Keratinocyte (primary cell): ENCODE measurements at regions not wholly inside any gene's neighbourhood (a gene's known extent, or its start where the extent isn't known, plus 50 kb on each side); places are given as distances from the start of the nearest gene placed in this dataset.

Experiments
- DNase-seq: peaks from one replicate; pipeline ENCODE4 v3.0.0-alpha.2; 2011; ENCODE audit warnings: low read depth, missing footprints, low spot score
- FAIRE-seq: peaks from 2 replicates; lab custom pipeline; 2011; peaks lifted over from hg19 to GRCh38; lab: Jason Lieb, UNC
- H2AFZ ChIP-seq: 2 replicates; pipeline ENCODE4 v1.6.0; 2012; ENCODE audit warnings: low read length, control low read depth, inconsistent platforms; ENCODE audit not compliant: control insufficient read depth
- H3K27ac ChIP-seq: 2 replicates; pipeline ENCODE4 v1.5.1; 2011; ENCODE audit warnings: low read length; ENCODE audit not compliant: control insufficient read depth, insufficient read depth
- H3K27me3 ChIP-seq: 3 replicates; pipeline ENCODE4 v1.6.0; 2011; ENCODE audit warnings: low read length; ENCODE audit not compliant: control insufficient read depth, insufficient read depth; ENCODE audit errors: extremely low read depth
- H3K36me3 ChIP-seq, 2 experiments: 2 replicates in 1 of 2; 3 replicates in 1 of 2; pipeline ENCODE4 v1.5.1; 2011; ENCODE audit warnings: low read length in 2 of 2, mild to moderate bottlenecking in 1 of 2; ENCODE audit not compliant: control insufficient read depth in 2 of 2, insufficient read depth in 2 of 2; ENCODE audit errors: extremely low read depth in 1 of 2
- H3K4me1 ChIP-seq: 3 replicates; pipeline ENCODE4 v1.5.1; 2011; ENCODE audit warnings: low read length; ENCODE audit not compliant: control insufficient read depth, insufficient read depth; ENCODE audit errors: extremely low read depth
- H3K4me2 ChIP-seq: 3 replicates; pipeline ENCODE4 v1.6.0; 2011; ENCODE audit warnings: low read depth, low read length; ENCODE audit not compliant: control insufficient read depth, insufficient read depth; ENCODE audit errors: extremely low read depth
- H3K4me3 ChIP-seq, 3 experiments: fragments of 200-600 bp in 1 of 3; sonication (generic) in 1 of 3; 2 replicates in 2 of 3; 3 replicates in 1 of 3; pipeline ENCODE4 v1.5.1; 2011 to 2016; ENCODE audit warnings: low read length in 3 of 3, mild to moderate bottlenecking in 3 of 3, control low read depth in 2 of 3, inconsistent platforms in 1 of 3, low read depth in 1 of 3, mixed read lengths in 1 of 3, mixed run types in 1 of 3, moderate library complexity in 1 of 3; ENCODE audit not compliant: control insufficient read depth in 2 of 3, insufficient read depth in 2 of 3; ENCODE audit errors: extremely low read depth in 1 of 3
- H3K79me2 ChIP-seq: 2 replicates; pipeline ENCODE4 v1.6.0; 2012; ENCODE audit warnings: low read length; ENCODE audit not compliant: control insufficient read depth, insufficient read depth
- H3K9ac ChIP-seq: 3 replicates; pipeline ENCODE4 v1.6.0; 2011; ENCODE audit warnings: low read length; ENCODE audit not compliant: control insufficient read depth, insufficient read depth; ENCODE audit errors: extremely low read depth
- H3K9me1 ChIP-seq: 3 replicates; pipeline ENCODE4 v1.6.0; 2011; ENCODE audit warnings: low read length; ENCODE audit not compliant: control insufficient read depth, insufficient read depth; ENCODE audit errors: extremely low read depth
- H3K9me3 ChIP-seq: 2 replicates; pipeline ENCODE4 v1.5.1; 2012; ENCODE audit warnings: low read depth, low read length; ENCODE audit not compliant: control insufficient read depth
- H4K20me1 ChIP-seq: 3 replicates; pipeline ENCODE4 v1.6.0; 2011; ENCODE audit warnings: low read length; ENCODE audit not compliant: control insufficient read depth, insufficient read depth; ENCODE audit errors: extremely low read depth
- EZH2 ChIP-seq: IDR thresholded peaks from one replicate; pipeline ENCODE4 v1.6.1; 2012; ENCODE audit warnings: inconsistent platforms, mild to moderate bottlenecking, low read length, moderate library complexity
- dilution Hi-C: fragments of 300-500 bp; cut with MboI; formaldehyde crosslinking; loops from one replicate; pipeline ENCODE4 v1.7.0; 2020; ENCODE audit warnings: low sequenced_read_pairs; ENCODE audit not compliant: extremely low pct_ligation_motif_present
- TF ChIP-seq, protein P1 (sequence below), 3 experiments: IDR thresholded peaks in 1 of 3; conservative IDR thresholded peaks in 1 of 3; optimal IDR thresholded peaks in 1 of 3; 2 replicates in 2 of 3; 3 replicates in 1 of 3; pipeline versions ENCODE3 to v1.5.1; 2011; ENCODE audit warnings: low read length in 3 of 3, mild to moderate bottlenecking in 3 of 3, moderate library complexity in 2 of 3, control low read depth in 1 of 3, inconsistent platforms in 1 of 3; ENCODE audit not compliant: insufficient read depth in 2 of 3; ENCODE audit errors: extremely low read depth in 1 of 3

DNA sequence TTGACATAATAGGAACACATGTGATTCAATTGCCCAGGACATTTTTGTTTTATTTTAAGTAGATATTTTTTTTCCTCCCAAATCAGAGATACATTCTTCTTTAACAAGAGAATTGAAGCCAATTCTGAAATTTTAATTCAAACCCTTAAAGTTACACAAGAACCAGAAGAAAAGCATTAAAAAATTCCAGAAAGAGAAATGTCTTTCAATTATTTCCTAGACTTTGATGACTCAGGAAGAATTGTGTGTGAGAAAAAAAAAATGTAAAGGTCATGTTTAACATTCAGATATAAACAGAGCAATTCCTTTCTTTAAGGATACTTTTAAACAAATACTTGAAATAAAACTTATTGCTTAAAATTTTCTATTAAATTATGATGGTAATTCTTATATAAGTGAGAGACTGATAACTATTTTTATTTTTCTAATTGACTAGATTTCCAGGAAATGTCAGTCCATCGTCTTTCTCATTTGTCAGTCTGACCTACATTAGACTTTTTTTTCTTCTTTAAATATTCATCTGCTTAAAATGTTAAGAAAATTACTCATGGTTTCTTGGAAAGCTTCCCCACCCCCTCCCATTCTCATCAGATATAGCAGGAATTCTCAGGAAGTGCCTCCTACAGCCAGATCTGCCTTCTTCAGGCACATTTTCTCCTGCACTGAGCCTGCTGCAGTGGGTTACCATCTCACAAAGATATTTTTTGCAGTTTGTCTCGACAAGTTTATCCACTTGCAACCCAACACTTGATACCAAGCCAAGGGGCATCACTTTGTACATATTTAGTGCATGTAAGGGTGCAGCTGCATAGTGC, 261.8 kb upstream of the CBLB start:
- no peaks in the 10 kb centered on the region for H3K9me3 ChIP-seq
- H3K9me1 ChIP-seq, result no peaks in the 10 kb centered on the region
- TF ChIP-seq, protein P1, sequence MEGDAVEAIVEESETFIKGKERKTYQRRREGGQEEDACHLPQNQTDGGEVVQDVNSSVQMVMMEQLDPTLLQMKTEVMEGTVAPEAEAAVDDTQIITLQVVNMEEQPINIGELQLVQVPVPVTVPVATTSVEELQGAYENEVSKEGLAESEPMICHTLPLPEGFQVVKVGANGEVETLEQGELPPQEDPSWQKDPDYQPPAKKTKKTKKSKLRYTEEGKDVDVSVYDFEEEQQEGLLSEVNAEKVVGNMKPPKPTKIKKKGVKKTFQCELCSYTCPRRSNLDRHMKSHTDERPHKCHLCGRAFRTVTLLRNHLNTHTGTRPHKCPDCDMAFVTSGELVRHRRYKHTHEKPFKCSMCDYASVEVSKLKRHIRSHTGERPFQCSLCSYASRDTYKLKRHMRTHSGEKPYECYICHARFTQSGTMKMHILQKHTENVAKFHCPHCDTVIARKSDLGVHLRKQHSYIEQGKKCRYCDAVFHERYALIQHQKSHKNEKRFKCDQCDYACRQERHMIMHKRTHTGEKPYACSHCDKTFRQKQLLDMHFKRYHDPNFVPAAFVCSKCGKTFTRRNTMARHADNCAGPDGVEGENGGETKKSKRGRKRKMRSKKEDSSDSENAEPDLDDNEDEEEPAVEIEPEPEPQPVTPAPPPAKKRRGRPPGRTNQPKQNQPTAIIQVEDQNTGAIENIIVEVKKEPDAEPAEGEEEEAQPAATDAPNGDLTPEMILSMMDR (optimal IDR thresholded peaks at IDR 0.05 in 1 of 3, IDR thresholded peaks at IDR 0.05 in 1 of 3, conservative IDR thresholded peaks at IDR 0.05 in 1 of 3; ENCODE audit: extremely low read depth in 1 of 3, insufficient read depth in 2 of 3, low read length in 3 of 3), result no peak
- no peak for TF ChIP-seq EZH2
- FAIRE-seq (no peak), DNase-seq (no peak)
- dilution Hi-C loops, result no loop called here
- H3K4me3 ChIP-seq, result no peak overlapping the region
- no peaks in the 10 kb centered on the region for H4K20me1 ChIP-seq
- H3K79me2 ChIP-seq, result no peaks in the 10 kb centered on the region
- H3K4me2 ChIP-seq, result no peak overlapping the region
- peaks cover 6% of the 10 kb centered on the region for H3K4me1 ChIP-seq
- no peaks in the 10 kb centered on the region for H3K36me3 ChIP-seq
- no peak overlapping the region for H3K27ac ChIP-seq
- H3K9ac ChIP-seq, result no peak overlapping the region
- H2AFZ ChIP-seq, result peak overlapping the region; percentile 47
- no peaks in the 10 kb centered on the region for H3K27me3 ChIP-seq

DNA sequence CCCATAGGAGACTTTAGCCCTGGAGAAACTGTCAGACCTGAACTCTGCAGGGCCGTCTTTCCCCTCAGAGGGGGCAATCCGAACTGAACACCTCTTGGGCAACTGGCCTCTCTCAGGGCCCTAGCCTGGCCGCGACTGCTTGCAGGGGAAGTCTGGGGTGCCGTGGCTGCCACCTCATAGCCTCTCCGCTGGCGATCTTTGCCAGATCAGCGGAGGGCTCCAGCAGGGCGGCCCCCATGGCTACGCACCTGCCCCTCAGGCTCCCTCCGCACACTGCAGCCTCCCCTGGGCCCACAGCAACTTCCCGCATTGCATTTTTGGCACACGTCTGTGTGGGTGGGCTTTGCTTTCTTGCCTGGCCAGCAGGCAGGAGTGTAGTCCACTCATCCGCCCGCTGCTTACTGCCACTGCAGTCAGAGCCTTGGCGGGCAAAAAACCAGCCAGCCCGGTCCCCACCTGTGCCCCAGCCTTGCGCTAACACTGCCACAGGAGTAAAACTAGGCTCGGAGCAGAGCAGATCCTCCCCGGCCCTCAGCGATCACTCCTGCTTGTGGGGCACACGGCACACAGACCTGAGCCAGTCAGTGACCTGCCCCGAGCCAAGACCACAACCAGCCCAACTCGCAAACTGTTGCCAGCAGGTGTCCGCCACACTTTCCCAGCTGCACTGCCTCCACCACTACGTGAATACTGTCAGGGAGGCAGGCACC, 266.8 kb upstream of the CBLB start:
- Histone ChIP-seq H3K9me1 (no peaks in the 10 kb centered on the region), H3K79me2 (no peaks in the 10 kb centered on the region), H4K20me1 (no peaks in the 10 kb centered on the region), H3K27ac (no peak overlapping the region), H3K27me3 (no peaks in the 10 kb centered on the region), H3K4me1 (peaks cover 5% of the 10 kb centered on the region), H3K4me3 (no peak overlapping the region), H3K4me2 (no peak overlapping the region), H3K9me3 (no peaks in the 10 kb centered on the region), H3K9ac (no peak overlapping the region), H2AFZ (no peak overlapping the region), H3K36me3 (no peaks in the 10 kb centered on the region)
- dilution Hi-C loops, result no loop called here
- TF ChIP-seq, protein P1 (optimal IDR thresholded peaks at IDR 0.05 in 1 of 3, IDR thresholded peaks at IDR 0.05 in 1 of 3, conservative IDR thresholded peaks at IDR 0.05 in 1 of 3; ENCODE audit: extremely low read depth in 1 of 3, insufficient read depth in 2 of 3, low read length in 3 of 3), result no peak
- no peak for TF ChIP-seq EZH2
- FAIRE-seq (no peak), DNase-seq (no peak)
